ENCODE measurements at regions not wholly inside any gene's neighbourhood (a gene's known extent, or its start where the extent isn't known, plus 50 kb on each side); places are given as distances from the start of the nearest gene placed in this dataset.

GRCh38 chr14:53858345-53858684 lies 98.3 kb downstream of the BMP4 start:
- H2BK15ac ChIP-seq (ENCODE audit: low read length): no peak overlapping the region
- no peaks in the 10 kb centered on the region for H3K79me2 ChIP-seq (ENCODE audit: control insufficient read depth in 1 of 2, insufficient read depth in 2 of 2, low read length in 2 of 2)
- H3K4me3 ChIP-seq (ENCODE audit: extremely low read depth in 1 of 4, insufficient read depth in 2 of 4, low read depth in 3 of 4, low read length in 4 of 4): no peak overlapping the region
- no peaks in the 10 kb centered on the region for H3K36me3 ChIP-seq (ENCODE audit: control insufficient read depth in 2 of 4, insufficient read depth in 4 of 4, low read length in 3 of 4)
- no peak overlapping the region for H2BK12ac ChIP-seq (ENCODE audit: low read depth, low read length)
- no peak overlapping the region for H3K27ac ChIP-seq (ENCODE audit: low read depth, low read length)
- no peak overlapping the region for H4K91ac ChIP-seq (replicated peaks; ENCODE audit: insufficient read length, low read length)
- H4K5ac ChIP-seq (ENCODE audit: insufficient read length, low read depth, low read length): no peak overlapping the region
- no peak overlapping the region for H3K18ac ChIP-seq (ENCODE audit: extremely low read depth, low read length)
- no peak overlapping the region for H2AK5ac ChIP-seq (ENCODE audit: low read depth, low read length)
- H3K4ac ChIP-seq (replicated peaks; ENCODE audit: insufficient read length, low read depth, low read length): no peak overlapping the region
- H2BK5ac ChIP-seq (ENCODE audit: low read depth, low read length): no peak overlapping the region
- H3K14ac ChIP-seq (ENCODE audit: insufficient read length): no peak overlapping the region
- H3K23me2 ChIP-seq (ENCODE audit: low read depth, low read length): no peaks in the 10 kb centered on the region
- peaks cover 0 to 1% (median 0%) of the 10 kb centered on the region in 4 experiments; a peak in 1 of 7 replicates for H3K27me3 ChIP-seq (replicated peaks in 1 of 4; ENCODE audit: control insufficient read depth in 3 of 4, extremely low read depth in 1 of 4, insufficient read depth in 3 of 4, low read length in 3 of 4)
- H3K56ac ChIP-seq (replicated peaks; ENCODE audit: insufficient read length, low read depth, low read length): no peak overlapping the region
- DNase-seq (ENCODE audit: low read depth in 1 of 2, low spot score in 2 of 2): no peak
- H3K79me1 ChIP-seq (ENCODE audit: low read depth, low read length): no peaks in the 10 kb centered on the region
- H2AFZ ChIP-seq (ENCODE audit: low read length): no peak overlapping the region
- H2BK120ac ChIP-seq (replicated peaks; ENCODE audit: low read depth, low read length): no peak overlapping the region
- no peaks in the 10 kb centered on the region for H4K20me1 ChIP-seq (replicated peaks in 1 of 2; ENCODE audit: control insufficient read depth in 1 of 2, insufficient read depth in 2 of 2, low read length in 2 of 2)
- no peaks in the 10 kb centered on the region for H3K4me1 ChIP-seq (replicated peaks in 1 of 4; ENCODE audit: control insufficient read depth in 3 of 4, insufficient read depth in 4 of 4, low read length in 3 of 4)
- no peak overlapping the region for H2BK20ac ChIP-seq (ENCODE audit: low read length)
- no peaks in the 10 kb centered on the region for H3K9me3 ChIP-seq (ENCODE audit: insufficient read depth in 2 of 2, low read depth in 1 of 2, low read length in 1 of 2)
- 100% methylated on average over 1 of the region's 1 CpG; no CpG with 5 or more reads in 1 of the 2 experiments for WGBS, 2 experiments (ENCODE audit: extremely low coverage in 1 of 2, insufficient coverage in 1 of 2, insufficient read length in 1 of 2, insufficient replicate concordance in 2 of 2, low coverage in 1 of 2, low lambda C conversion rate in 2 of 2, missing lambda C conversion rate in 1 of 2)
- POLR2A ChIA-PET (ENCODE audit: partially characterized antibody): no interaction called here
- H3K9ac ChIP-seq (replicated peaks in 1 of 4; ENCODE audit: extremely low read depth in 1 of 4, low read depth in 3 of 4, low read length in 3 of 4): no peak overlapping the region
- no peak overlapping the region for H3K4me2 ChIP-seq (ENCODE audit: insufficient read depth in 1 of 2, low read depth in 2 of 2, low read length in 2 of 2)
- no peak for FAIRE-seq
- H3K23ac ChIP-seq (ENCODE audit: insufficient read length): no peak overlapping the region
- no peak overlapping the region for H4K8ac ChIP-seq (ENCODE audit: extremely low read depth, insufficient read depth, low read length)
- CTCF ChIA-PET (ENCODE audit: partially characterized antibody): interaction anchor here (0.6 to 1.5 kb wide), 6 partner anchors 11 to 1458 kb away, joined by 3 to 4 read pairs (median 3); no protein-coding TSS in a partner anchor
- TF ChIP-seq RAD21 (IDR thresholded peaks at IDR 0.05 in 1 of 2, conservative IDR thresholded peaks at IDR 0.05 in 1 of 2; ENCODE audit: low read depth in 2 of 2, low read length in 2 of 2): no peak
- TF ChIP-seq CTBP2 (IDR thresholded peaks at IDR 0.05; ENCODE audit: borderline replicate concordance, insufficient read depth, insufficient read length, low read length): no peak
- no peak for TF ChIP-seq SIN3A (conservative IDR thresholded peaks at IDR 0.05 in 1 of 2, IDR thresholded peaks at IDR 0.05 in 1 of 2; ENCODE audit: low read depth in 1 of 2, low read length in 2 of 2)
- TF ChIP-seq POU5F1 (IDR thresholded peaks at IDR 0.05; ENCODE audit: low read depth, low read length): no peak
- no peak for TF ChIP-seq CREB1 (IDR thresholded peaks at IDR 0.05)
- no peak for TF ChIP-seq RXRA (IDR thresholded peaks at IDR 0.05; ENCODE audit: insufficient read depth, low read depth, low read length)
- no peak for TF ChIP-seq CEBPB (IDR thresholded peaks at IDR 0.05; ENCODE audit: low read depth, low read length)
- TF ChIP-seq MAFK (IDR thresholded peaks at IDR 0.05; ENCODE audit: low read depth, low read length): no peak
- TF ChIP-seq, protein P1, sequence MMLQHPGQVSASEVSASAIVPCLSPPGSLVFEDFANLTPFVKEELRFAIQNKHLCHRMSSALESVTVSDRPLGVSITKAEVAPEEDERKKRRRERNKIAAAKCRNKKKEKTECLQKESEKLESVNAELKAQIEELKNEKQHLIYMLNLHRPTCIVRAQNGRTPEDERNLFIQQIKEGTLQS (IDR thresholded peaks at IDR 0.05; ENCODE audit: insufficient read depth, low read depth, low read length): no peak
- no peak for TF ChIP-seq KDM1A (IDR thresholded peaks at IDR 0.05; ENCODE audit: borderline replicate concordance, low read length)
- no peak for TF ChIP-seq CBX8 (IDR thresholded peaks at IDR 0.05; ENCODE audit: borderline replicate concordance, low read depth, low read length)
- no peak for TF ChIP-seq EGR1 (IDR thresholded peaks at IDR 0.05; ENCODE audit: borderline replicate concordance, low read depth, low read length)
- TF ChIP-seq JUN (IDR thresholded peaks at IDR 0.05; ENCODE audit: low read depth, low read length): no peak
- no peak for TF ChIP-seq HDAC6 (IDR thresholded peaks at IDR 0.05; ENCODE audit: low read depth, low read length)
- no peak for TF ChIP-seq BRCA1 (IDR thresholded peaks at IDR 0.05; ENCODE audit: low read depth, low read length)

Data from H1 (cell line).